ENCODE measurements at regions not wholly inside any gene's neighbourhood (a gene's known extent, or its start where the extent isn't known, plus 50 kb on each side); places are given as distances from the start of the nearest gene placed in this dataset.

GRCh38 chr2:13806539-13806938 is 826.0 kb upstream of the LRATD1 start:
- no peak for DNase-seq
- H3K27me3 ChIP-seq (ENCODE audit: insufficient read depth, low read depth, severe bottlenecking): no peaks in the 10 kb centered on the region
- H3K36me3 ChIP-seq: no peaks in the 10 kb centered on the region
- no peak overlapping the region for H3K4me3 ChIP-seq (ENCODE audit: low read depth, low read length)
- H3K9me3 ChIP-seq (ENCODE audit: severe bottlenecking): no peaks in the 10 kb centered on the region
- TF ChIP-seq, protein P1, sequence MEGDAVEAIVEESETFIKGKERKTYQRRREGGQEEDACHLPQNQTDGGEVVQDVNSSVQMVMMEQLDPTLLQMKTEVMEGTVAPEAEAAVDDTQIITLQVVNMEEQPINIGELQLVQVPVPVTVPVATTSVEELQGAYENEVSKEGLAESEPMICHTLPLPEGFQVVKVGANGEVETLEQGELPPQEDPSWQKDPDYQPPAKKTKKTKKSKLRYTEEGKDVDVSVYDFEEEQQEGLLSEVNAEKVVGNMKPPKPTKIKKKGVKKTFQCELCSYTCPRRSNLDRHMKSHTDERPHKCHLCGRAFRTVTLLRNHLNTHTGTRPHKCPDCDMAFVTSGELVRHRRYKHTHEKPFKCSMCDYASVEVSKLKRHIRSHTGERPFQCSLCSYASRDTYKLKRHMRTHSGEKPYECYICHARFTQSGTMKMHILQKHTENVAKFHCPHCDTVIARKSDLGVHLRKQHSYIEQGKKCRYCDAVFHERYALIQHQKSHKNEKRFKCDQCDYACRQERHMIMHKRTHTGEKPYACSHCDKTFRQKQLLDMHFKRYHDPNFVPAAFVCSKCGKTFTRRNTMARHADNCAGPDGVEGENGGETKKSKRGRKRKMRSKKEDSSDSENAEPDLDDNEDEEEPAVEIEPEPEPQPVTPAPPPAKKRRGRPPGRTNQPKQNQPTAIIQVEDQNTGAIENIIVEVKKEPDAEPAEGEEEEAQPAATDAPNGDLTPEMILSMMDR (IDR thresholded peaks at IDR 0.05; ENCODE audit: low read depth, low read length): no peak
- H3K27ac ChIP-seq: no peak overlapping the region

GRCh38 chr2:13813236-13813635 is 819.3 kb upstream of the LRATD1 start:
- TF ChIP-seq, protein P1 (IDR thresholded peaks at IDR 0.05; ENCODE audit: low read depth, low read length): no peak
- no peaks in the 10 kb centered on the region for H3K27me3 ChIP-seq (ENCODE audit: insufficient read depth, low read depth, severe bottlenecking)

GRCh38 chr2:13818002-13818401 is 814.5 kb upstream of the LRATD1 start:
- no peaks in the 10 kb centered on the region for H3K36me3 ChIP-seq
- no peak overlapping the region for H3K4me3 ChIP-seq (ENCODE audit: low read depth, low read length)
- no peaks in the 10 kb centered on the region for H3K9me3 ChIP-seq (ENCODE audit: severe bottlenecking)
- H3K27me3 ChIP-seq (ENCODE audit: insufficient read depth, low read depth, severe bottlenecking): no peaks in the 10 kb centered on the region
- no peak for DNase-seq
- no peak overlapping the region for H3K27ac ChIP-seq
- TF ChIP-seq, protein P1 (IDR thresholded peaks at IDR 0.05; ENCODE audit: low read depth, low read length): no peak

More at GRCh38 chr2:13813236-13813635, 819.3 kb upstream of the LRATD1 start:
- H3K9me3 ChIP-seq (ENCODE audit: severe bottlenecking): no peaks in the 10 kb centered on the region
- DNase-seq: no peak
- no peaks in the 10 kb centered on the region for H3K36me3 ChIP-seq
- no peak overlapping the region for H3K27ac ChIP-seq
- H3K4me3 ChIP-seq (ENCODE audit: low read depth, low read length): no peak overlapping the region

- H3K4me3 ChIP-seq (ENCODE audit: low read depth, low read length): no peak overlapping the region
- no peak for DNase-seq
- H3K36me3 ChIP-seq: no peaks in the 10 kb centered on the region
- H3K27ac ChIP-seq: no peak overlapping the region
- H3K9me3 ChIP-seq (ENCODE audit: severe bottlenecking): no peaks in the 10 kb centered on the region
- TF ChIP-seq, protein P1 (IDR thresholded peaks at IDR 0.05; ENCODE audit: low read depth, low read length): no peak
- H3K27me3 ChIP-seq (ENCODE audit: insufficient read depth, low read depth, severe bottlenecking): no peaks in the 10 kb centered on the region
Observed at GRCh38 chr2:13819896-13820295, 812.6 kb upstream of the LRATD1 start.

DNA sequence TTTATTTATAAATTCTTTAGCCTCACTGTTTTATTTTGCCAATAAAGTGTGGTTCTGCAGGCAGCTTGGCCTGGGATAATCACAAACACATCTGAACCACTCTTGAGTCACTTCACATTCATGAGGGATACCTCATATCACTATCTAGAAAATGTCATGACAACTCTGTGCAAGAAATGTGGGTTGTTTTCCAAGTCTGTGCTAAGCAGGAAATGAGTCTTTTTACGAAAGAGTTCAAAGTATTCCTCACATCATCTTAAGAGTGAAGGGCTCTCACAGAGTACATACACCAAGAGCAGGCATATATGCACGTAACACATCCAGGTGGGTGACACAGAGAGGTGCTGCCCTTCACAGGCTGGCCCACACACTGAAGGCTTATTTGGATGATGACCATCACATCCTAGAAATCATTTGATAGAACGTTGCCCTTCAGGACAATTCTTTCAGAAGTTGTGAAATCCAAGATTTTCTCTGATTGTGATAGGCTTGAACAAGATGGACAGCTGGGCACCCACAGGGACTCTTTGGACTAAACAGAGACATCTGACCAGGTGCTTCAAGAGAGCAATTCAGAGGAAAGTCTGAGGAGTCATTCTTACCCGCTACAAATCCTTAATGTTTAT is 811.1 kb upstream of the LRATD1 start:
- DNase-seq: no peak
- TF ChIP-seq, protein P1 (IDR thresholded peaks at IDR 0.05; ENCODE audit: low read depth, low read length): no peak

GRCh38 chr2:13822365-13822764 is 810.2 kb upstream of the LRATD1 start:
- no peaks in the 10 kb centered on the region for H3K27me3 ChIP-seq (ENCODE audit: insufficient read depth, low read depth, severe bottlenecking)
- DNase-seq: no peak
- TF ChIP-seq, protein P1 (IDR thresholded peaks at IDR 0.05; ENCODE audit: low read depth, low read length): no peak

More for the DNA sequence above, 811.1 kb upstream of the LRATD1 start:
- no peak overlapping the region for H3K27ac ChIP-seq
- H3K9me3 ChIP-seq (ENCODE audit: severe bottlenecking): no peaks in the 10 kb centered on the region
- no peaks in the 10 kb centered on the region for H3K27me3 ChIP-seq (ENCODE audit: insufficient read depth, low read depth, severe bottlenecking)
- H3K4me3 ChIP-seq (ENCODE audit: low read depth, low read length): no peak overlapping the region
- H3K36me3 ChIP-seq: no peaks in the 10 kb centered on the region

More at GRCh38 chr2:13822365-13822764, 810.2 kb upstream of the LRATD1 start:
- H3K9me3 ChIP-seq (ENCODE audit: severe bottlenecking): no peaks in the 10 kb centered on the region
- no peak overlapping the region for H3K4me3 ChIP-seq (ENCODE audit: low read depth, low read length)
- no peaks in the 10 kb centered on the region for H3K36me3 ChIP-seq
- no peak overlapping the region for H3K27ac ChIP-seq
